Activated T-cell treated with anti-CD3 and anti-CD28 coated beads for 4 hours (primary cell): ENCODE measurements at regions not wholly inside any gene's neighbourhood (a gene's known extent, or its start where the extent isn't known, plus 50 kb on each side); places are given as distances from the start of the nearest gene placed in this dataset.

Experiments
- DNase-seq: peaks from one replicate; pipeline ENCODE4 v3.0.0-alpha.2; 2020

DNA sequence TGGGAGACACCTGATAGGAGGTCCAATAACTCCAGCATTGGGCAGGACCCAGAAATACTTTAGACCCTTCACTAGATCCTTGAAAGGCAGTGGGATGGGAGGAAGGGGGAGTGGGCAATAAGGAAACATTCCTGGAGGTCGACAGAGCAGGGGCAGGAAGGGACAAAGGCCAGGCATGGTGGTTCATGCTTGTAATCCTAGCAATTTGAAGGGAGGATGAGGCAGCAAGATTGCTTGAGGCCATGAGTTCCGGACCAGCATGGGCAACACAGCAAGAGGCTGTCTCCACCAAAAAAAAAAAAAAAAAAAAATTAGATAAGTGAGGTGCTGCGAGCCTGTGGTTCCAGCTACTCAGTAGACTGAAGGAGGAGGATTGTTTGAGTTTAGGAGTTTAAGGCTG lies 134.9 kb downstream of the JCAD start:
- DNase-seq = no peak

DNA sequence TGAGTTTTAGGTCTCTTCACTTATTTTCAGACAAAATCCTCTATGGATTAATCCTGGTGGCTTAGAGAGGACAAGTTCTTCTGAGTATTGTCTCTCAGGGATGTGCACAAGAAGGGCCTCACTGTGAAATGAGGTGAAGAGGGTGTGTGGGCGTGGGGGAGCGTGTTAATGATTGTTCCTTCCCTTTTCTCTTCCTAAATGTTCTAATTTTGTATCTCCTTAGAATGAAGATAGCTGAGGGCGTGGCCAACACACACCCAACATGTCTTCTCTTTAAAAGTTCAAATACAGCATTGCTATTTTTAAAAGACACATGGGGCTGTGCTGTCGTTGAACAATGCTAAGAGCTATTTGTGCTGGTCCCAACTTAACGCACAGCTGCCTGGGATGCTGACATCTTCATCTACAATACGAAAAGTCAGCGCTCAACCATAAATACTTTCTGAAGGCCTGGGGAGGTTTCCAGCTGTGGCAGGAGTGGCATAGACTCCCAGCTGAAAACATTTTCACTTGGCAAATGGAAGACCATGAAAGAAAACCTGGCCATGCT lies 135.9 kb downstream of the JCAD start:
- no peak for DNase-seq

DNA sequence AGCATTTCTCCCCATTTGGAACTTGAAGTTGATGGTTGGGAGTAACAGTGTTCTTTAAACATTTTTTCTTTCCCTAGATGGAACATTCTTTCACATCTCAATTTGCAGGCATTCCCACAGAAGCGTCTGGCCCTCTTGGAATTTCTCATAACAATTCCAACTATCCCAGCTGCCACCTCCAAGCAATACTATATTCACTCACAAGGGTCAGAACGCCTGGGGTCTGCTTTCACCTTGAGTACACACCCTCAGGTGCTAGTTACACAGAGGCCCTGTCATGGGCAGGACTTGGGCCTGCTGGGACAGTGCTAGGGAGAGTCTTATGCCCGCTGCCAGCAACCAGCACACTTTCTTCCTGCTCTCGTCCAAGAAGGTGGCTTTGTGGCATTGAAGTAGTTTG lies 136.5 kb downstream of the JCAD start:
- DNase-seq = no peak

DNA sequence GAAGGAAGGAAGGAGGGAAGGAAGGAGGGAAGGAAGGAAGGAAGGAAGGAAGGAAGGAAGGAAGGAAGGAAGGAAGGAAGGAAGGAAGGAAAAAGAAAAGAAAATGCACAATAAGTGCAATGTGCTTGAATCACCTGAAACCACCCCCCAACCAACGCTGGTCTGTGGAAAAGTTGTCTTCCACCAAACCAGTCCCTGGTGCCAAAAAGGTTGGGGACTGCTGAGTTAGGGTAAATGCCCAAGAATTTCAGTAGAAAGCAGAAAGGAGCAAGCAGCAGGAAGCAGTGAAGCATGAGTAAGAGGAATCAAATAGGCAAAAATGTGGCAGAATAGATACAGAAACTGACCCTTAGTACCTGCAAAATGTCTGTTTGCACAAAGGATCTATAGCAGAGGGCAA lies 137.2 kb downstream of the JCAD start:
- DNase-seq = no peak

DNA sequence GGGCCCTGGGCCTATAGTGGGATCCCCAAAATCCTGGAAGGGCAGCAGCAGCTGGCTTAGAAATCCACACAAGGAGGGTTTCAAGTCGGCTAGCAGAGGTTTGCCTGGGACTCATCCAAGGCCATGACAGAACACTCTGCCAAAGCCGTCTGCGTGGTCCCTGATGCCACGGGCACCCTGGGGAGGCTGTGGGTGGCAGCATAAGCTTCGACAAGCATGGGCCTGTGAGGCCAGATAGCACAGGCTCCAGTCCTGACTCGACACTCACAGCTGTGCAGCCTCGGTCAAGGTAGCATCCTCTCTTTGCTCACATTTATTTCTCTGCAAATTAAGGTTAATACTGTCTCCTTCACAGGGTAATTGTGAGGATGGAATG lies 138.3 kb downstream of the JCAD start:
- no peak for DNase-seq

DNA sequence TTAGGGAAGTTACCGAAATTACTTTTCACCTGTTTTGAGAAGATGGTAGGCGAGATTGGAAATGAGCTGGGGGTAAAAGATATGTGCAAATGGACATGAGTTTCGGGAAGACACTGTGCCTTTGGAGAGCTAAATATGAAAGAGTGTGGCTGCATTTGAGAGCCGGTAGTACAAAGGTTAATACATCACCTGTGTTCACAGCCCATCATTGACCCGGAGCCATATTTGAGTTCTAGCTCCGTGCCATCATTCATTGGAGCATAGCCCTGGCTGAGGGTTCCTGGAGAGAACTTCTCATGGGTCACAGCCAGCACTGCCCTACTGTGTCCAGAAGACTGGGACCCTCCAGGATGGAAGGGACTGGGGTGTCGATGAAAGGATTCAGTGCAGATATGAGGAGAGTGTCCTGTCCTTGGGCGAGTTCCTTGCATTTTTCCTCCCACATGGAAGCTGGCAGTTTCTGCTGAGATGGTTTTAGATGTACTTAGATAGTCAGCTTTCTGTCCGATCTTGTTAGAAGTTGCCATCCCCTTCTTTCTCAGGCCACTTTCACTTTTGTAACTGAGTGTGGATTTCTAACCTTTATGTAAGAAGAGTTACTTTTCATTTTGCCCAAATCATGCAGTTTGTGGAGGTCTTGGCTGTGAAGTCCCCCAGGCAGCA lies 138.8 kb downstream of the JCAD start:
- DNase-seq = no peak

DNA sequence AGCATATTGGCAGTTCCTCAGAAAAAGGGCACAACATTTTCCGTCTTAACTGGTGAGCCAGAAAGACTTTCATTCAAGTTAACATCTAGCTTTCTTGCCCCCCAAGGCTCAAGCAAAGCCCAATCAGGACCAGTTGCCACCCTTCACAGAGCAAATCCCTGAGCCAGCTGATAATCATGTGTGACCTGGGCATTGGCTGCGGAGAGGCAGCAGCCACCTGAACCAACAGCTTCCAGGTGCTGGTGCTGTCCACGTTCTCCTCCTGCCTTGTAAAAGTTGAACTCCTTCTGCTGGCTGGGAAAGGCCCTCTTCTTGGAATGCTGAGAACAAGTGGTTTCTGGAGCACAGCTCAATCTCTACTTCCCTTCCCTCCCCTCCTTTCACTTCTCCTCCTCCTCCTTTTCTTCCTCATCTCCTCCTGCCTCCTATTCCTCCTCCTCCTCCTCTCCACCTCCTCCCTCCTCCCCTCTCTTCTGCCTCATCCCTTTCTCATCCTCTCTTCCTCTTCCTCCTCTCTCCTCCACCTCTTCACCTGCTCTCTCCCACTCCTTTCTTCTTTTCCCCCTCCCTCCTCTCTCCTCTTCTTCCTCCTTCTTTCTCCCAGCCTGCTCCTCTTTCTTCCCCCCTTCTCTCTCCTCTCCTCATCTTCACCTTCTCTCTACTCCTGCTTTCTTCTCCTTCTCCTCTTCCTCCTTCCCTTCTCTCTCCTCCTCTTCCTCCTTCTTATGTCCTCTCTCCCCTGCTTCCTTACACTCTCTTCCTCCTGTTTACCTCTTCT lies 140.6 kb downstream of the JCAD start:
- no peak for DNase-seq

DNA sequence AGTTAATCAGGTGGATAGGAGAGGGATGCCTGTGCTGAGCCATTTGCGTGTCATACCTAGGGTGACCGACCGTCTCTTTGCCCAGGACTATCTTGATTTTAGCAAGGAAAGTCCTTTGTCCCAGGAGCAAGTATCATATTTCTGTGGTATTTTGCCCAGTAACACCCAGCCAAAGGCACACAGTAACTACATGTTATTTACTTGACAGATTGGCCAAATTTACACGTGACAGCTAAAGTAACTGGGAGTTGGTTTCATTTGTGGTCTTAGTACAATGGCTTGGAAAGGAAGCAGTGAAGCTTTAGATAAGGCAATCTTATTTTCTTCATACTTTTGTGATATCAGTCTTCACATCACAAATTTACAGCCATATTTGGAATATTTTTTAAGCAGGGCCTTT lies 142.1 kb downstream of the JCAD start:
- DNase-seq = no peak

DNA sequence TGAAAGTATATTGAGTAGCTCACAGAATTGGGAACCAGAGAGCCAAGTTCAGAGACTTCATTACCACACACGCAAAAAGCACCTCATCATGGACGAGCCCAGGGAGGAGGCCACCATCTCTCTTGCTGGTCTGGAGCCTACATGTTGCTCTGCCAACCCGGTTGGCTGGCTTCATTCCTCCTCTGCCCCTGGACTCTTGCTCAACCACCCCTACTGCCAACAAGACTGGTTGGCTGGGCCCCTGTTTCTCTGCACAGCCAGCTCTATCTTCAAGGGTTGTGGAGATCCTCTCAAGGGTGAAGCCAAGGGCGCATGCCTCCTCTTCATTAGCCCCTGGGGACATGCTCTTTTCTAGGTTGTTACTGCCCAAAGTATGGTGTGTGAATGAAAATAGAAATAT lies 142.7 kb downstream of the JCAD start:
- DNase-seq = no peak

DNA sequence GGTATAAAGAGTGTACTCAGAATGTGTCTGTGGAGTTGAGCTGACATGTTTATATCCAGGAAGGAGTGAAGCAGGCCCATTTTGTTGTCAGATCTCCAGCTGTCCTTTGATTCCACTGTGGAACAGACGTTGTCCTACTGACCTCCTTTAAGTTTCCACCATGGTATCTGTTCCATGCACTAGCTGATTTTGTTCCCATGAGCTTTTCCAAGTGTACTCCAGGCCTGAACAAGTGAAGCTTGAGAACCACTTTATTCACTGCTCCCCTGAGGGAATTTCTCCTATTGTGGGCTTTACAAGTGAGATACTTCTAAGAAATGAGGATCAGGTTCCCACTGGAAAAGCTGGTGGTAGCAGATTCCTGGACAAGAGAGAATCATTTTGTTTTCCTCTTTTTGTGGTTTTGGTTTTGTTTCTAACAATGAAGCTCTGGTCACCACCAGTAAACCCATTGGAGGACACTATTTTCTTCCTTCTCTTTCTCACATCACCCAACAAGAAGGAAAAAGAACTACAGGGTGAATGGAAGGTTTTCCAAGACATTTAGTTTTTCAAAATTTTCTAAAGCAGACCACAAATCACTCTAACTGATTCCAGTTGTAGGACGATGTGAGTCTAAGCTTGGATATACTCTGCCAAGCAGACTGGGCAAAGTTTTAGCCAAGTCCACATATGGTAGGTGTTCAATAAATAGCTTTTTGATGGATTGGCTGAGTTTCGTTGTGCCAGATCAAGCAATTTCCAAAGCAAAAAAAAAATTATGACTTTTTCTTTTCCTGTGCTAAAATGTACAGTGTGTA lies 144.2 kb downstream of the JCAD start:
- DNase-seq = no peak

DNA sequence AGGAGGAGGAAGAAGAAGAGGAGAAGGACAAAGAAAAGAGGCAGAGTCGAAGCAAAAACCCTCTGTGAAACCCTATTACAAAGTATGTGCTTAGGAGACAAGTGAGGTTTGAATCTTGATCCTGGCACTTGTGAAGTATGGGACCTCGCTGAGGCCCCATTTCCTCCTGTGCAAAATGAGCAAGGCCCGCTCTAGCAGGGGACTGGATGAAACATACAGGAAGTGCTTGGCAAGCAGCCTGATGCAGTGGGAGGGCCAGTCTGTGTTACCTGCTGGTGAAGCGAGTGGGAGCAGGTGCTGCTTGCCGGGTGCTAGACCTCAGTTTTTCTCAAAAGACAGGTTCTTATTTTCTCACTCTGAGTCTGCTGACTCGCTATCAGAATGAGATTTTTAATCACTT lies 150.4 kb downstream of the JCAD start:
- no peak for DNase-seq

DNA sequence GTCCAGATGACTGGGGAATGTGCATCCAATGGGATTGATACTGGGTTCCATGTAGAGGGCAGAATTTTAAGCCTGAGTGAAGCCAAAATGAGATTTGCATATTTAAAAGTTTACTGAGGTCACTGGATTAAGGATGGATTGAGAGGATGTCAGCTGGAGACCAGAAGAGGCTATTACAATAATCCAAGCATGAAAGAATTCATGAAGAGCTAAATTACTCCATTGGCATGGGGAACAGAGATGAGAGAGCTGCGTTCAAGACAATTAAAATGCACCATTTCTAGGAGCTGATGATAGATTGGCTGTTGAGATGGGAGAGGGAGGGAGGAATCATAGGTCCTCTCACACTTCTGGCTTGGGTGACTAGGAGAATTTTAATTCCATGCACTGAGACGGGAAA lies 158.5 kb downstream of the JCAD start:
- no peak for DNase-seq

DNA sequence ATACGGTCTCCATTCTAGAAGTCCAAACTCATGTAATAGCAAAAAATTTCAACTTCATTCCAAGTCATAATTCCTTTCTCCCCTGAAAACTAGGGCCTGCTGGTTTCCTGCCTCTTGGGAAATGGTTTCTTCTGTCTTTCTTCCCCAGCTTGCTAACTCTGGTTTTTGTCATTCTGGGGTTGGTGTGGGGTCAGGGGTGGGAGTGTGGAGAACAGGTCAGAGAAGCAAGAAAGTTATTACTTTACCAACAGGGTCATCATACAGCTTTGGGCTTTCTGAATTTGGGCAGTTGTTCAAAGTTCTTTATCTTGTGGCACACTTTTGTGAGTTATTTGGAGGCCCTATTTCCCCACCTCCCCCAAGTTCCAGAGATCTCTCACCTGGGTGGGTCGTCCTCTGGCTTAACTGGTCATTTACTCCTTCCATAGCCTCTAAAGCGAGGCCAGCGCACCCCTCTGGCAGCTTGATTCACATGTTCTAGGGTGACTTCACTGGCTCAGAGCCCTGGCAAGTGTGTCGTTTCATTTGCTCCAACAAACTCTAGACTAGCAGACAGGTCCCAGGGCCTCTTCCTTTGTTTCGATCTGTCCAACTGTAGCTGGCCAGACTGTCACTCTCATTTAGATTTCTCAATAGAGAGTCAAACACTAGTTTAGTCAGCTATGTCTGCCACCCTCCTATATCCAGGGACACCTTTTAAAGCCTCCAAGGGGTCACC lies 161.2 kb downstream of the JCAD start:
- no peak for DNase-seq

DNA sequence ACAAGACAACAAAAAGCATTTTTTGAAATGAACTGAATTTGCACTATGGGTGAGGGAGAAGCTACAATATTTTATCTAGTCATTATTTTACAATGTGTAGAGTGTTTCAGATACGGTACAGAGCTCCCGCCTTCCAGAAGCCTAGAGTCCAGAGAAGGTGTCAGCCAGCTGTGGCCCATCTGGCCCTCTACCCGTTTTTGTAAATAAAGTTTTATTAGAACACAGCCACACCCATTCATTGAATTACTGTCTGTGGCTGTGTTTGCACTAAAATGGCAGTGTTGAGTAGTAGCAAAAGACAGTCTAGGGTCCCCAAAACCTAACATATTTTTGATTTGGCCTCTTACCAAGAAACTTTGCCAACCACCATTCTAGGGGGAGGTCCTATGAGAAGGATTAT lies 162.0 kb downstream of the JCAD start:
- no peak for DNase-seq

DNA sequence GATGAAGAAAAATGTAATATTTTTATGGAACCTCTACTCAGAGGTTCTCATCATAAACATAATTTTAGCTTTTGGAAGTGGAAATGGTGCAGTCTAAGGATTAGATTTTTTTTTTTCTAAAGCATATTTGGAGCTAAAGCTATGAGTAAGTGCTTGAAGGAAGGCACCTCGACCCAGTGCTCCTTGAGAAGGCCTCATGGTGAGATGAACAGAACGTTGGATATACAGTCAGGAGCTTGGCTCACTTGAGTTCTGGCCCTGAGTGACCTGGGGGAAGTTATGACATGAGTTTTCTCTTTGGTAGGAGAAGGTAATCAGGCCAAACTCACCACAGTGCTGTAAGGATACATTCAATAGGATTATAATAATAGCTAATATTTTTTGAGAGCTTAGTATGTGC lies 163.3 kb downstream of the JCAD start:
- no peak for DNase-seq

DNA sequence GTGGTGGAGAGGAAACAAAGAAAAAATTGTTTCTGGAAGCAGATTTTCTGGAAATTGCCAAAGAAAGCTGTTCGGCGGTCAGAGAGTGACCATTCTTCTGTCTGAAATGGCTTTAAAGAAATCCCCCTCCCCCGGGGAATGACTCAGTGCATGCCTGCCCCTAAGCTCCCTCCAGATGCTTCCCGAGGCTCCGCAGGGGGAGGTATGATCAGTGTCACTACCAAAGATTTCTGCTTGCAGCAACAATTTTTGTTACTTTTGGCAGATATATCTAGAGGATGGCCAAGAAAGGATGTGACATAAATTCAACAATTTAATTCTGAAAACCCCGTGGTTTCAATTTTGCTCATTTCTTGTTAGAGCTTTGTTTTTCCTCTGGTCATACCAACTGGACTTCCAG lies 163.9 kb downstream of the JCAD start:
- no peak for DNase-seq

DNA sequence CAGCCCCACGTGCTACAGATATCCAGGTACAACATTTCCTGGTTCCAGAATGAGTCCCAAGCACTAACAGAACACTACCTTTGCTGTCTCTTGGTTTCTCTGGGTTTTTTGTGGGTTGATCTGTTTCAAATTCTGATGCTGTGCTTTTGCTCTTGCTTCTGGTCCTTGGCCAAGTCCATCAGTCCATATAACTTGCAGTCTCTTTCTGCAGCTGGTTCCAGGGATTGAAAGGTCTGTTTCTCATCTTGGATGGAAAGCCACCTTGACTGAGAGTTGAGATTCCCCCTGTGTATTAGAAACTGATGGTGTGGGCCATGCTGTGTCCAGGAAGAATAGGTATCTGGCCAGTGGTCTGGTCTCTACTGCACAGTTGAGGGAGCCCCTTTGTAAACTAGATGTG lies 171.1 kb downstream of the JCAD start:
- no peak for DNase-seq

DNA sequence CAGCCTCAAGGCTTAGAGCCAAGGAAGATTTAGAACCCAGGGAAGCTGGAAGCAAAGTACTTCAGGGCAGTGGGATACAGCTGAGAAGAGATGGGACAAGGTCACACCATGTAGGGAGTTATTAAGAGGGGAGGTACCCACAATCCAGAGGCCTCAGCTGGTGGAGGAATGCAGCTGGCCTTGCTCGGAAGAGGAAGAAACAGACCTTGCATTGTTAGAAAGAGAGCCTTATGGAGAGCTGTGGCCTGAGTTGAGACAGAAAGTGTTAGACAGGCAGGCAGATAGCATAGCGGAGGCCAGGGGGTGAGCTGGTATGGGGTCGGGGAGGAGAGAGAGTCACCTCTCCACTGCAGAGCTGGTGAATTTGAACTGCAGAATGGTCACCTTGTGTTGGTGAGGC lies 173.1 kb downstream of the JCAD start:
- no peak for DNase-seq

DNA sequence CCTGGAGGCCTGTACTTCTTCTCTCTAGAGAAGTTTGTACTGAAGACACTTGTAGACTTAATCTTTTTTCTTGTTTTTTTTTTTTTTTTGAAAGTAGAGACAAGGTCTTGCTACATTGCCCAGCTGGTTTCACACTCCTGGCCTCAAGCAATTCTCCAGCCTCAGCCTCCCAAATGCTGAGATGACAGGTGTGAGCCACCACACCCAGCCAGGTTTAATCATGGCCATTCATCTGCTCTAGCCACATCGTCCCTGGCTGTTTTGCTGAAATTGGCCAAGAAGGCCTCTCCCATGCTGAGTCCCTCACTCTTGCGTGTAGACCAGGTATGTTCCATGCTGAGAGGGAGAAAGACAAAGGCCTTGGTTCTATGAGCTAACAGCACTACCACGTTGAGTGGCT lies 176.2 kb downstream of the JCAD start:
- DNase-seq = no peak

DNA sequence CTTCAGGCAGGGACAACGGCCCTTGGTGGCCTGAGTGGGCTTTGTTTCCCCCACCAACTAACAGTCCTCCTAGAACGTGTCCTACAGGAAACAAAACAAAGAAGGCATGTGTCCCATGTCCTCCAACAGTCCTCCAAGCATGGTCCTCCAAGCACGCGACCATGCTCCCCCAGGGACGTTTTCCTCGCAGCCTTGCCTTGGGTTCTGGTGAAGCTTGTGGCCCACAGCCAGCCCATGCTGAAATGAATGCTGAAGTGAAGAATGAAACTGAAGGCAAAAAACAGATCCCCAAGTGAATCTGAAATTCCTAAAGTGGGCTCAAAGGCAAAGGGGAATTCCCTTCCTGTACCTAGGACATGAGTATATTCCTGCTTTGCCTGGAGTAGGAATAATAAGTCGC lies 176.6 kb downstream of the JCAD start:
- no peak for DNase-seq

DNA sequence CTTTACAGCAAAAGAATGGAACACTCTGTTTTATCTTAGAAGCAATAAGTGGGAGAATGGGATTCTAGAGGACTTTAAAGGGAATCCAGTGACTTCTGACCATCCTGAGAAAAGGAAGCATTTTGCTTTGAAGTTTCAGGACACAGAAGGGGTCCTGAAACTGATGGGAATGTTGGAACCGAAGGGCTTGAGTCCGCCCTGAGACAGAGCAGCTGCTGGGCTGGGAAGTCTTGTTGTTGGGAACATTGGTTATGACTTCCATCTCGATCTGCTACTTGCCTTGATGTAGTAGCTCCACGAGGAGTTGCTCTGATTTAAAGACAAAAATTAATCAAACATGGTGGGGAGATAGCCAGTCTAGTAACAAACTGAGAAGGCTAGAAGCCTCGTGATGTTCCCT lies 177.6 kb downstream of the JCAD start:
- DNase-seq = no peak

DNA sequence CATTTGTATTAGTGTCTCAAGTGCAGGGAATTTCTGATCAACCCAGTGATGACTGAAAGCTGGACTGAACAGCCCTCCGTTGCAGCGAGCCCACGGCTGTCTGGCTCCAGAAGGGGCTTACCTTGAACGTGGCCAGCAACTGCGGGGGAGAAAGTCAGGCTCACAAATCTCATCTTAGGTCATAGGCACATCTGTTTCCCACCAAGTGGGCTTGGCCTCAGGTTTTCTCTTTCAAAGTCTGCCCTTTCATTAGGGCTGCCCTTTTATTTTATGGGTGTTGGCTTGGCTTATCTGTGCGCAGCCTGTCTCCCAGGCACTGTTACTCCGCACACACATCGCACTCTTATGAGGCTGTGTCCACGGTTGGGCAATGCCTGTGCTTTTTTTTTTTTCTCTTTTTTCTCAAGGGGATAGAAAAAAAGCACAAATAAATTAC lies 178.0 kb downstream of the JCAD start:
- no peak for DNase-seq

DNA sequence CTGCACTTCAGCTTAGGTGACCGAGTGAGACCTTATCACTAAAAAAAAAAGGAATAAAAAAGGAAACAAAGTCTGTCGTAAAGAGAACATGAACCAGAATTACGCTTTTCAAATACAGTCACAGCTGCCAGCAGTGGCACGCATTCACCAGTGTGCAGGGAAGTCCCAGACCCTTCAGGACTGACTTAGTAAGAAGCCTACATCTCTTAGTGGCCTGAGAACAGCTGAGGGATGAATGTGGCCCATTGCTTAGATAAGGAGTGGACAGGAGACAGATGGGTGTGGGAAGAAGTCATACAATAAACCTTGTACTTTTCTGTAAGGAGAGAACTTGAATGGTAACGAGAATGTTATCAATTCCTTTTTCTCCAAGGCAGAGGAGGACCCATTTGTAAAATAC lies 178.5 kb downstream of the JCAD start:
- DNase-seq = no peak
